HG03196 (cell line): ENCODE measurements at regions not wholly inside any gene's neighbourhood (a gene's known extent, or its start where the extent isn't known, plus 50 kb on each side); places are given as distances from the start of the nearest gene placed in this dataset.
"Not testable (repeated sequence)": the region's sequence is repeated elsewhere in the genome, so short reads cannot be mapped to it uniquely, and the experiment has no call there.

Experiments
- ATAC-seq: cut with Tn5 transposase; IDR thresholded peaks from one replicate; pipeline ENCODE4 v1.9.1; 2021; ENCODE audit not compliant: unreplicated experiment

DNA sequence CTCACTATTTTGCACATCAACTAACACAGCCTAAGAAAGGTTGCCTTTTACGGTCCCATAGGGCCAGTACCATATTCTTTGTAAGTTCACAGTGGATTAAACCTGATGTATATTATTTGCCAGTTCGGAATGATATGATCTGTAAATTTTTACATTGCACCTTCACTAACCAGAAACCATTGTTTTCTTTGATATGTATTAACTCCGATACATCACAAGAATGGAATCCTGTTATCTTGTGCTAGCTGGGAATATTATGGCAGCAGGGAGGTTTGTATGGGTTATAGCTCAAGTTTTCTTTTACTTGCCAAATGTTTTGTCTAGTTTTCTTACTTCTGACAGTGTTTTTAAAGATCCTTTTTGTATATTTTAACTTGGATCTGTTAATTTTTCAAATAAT, 51.4 kb upstream of the S1PR1 start:
- ATAC-seq = no peak

DNA sequence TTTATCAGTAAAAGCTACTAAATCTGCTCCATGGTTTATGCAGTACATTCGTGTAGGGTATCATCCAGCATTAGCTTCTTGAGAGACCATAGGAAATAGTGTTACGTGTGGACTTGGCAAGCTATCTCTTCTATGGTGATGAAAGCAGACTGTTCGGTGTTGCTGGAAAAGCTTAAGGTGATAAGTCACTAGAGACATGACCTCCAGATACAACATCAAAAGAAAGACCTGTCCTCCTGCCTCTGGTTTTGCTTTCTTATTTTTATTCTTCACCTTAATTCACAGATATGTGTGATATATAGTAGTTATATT, 53.5 kb upstream of the S1PR1 start:
- ATAC-seq = no peak

DNA sequence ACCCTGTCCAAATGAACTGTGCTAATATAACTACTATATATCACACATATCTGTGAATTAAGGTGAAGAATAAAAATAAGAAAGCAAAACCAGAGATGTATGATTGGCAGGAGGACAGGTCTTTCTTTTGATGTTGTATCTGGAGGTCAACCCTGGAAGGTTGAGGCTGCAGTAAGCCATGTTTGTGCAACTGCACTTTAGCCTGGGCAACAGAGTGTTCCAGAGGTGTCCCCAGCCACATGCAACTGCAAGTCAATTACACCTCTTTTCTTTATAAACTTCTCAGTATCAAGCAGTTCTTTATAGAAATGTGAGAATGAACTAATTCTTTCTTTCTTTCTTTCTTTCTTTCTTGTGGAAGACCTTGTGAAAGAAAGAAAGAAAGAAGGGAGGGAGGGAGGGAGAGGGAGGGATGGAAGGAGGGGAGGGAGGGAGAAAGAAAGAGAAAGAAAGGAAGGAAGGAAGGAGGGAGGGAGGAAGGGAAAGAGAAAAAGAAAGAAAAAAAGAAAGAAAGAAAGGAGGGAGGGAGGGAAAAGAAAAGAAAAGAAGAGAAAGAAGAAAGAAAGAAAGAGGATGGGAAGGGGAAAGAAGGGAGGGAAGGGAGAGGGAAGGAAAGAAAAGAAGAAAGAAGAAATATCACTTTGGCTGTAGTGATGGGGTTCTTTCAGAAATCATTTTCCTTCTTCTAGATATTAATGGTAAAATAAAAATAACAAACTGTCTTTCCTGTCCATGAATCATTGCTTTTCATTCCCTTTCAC, 54.0 kb upstream of the S1PR1 start:
- no peak for ATAC-seq

DNA sequence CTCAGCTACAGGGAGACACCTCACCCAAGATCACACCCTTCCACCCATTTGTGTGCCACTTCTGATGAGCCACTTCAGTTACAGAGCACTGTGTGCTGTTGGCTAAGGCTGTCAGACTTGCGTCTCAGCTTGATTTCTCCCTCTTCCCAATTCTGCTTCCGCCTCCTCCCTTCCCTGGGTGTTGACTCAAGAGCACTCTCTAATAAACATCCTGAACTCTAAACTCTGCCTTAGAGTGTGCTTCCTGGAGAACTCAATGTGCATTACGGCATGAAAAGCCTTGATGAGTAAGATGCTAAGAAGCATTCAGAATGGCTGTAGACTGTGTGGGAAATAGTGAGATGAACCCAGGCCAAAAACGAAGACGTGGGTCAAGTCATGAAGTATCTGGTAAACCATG, 54.9 kb upstream of the S1PR1 start:
- ATAC-seq = no peak

DNA sequence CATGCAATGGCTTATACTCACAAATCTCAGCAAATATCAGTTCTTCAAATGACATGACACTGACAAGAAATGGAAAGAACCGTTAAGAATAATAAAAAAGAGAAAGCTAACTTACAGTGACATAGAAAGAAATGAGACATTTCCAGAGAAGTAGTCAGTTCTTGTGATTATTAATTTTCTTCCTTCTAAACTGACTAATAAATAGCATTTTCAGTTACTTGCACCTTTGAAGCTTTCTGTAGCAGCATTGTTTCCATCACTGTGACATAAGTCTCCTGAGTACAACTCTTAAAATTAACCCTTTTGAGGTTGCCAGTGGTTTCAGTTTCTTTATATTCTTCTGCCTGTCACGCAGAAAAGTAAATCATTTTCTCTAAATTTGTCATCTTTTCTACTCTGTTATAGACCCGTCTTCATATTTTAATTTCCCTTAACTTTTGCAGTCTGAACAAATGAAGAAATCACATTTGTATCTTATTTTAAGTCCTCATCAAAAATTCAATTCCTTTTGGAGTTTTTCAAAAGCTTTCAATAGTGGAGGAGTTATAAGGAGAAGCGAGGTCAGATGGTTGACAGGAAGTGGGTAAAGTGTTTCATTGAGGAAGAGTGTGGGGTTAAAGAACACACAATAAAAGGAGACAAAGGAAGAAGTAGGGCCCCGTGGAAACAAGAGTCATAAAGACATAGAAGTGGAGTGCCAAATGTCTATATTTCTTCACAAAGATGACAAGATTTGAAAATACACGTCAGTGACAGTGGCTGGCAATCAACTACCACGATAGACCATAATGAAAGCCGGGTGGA, 57.9 kb upstream of the S1PR1 start:
- ATAC-seq = peak; percentile 87

DNA sequence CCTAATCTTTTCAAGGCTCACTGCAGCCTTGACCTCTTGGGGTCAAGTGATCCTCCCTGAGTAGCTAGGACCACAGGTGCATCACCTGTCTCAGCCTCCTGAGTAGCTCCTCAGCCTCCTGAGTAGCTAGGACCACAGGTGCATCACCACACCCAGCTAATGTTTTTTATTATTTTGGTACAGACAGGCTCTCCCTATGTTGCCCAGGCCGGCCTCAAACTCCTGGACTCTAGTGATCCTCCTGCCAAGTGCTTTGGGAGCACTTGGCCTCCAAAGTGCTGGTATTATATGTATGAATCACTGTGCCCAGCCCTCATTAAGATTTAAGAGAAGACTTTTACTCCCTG, 58.5 kb upstream of the S1PR1 start:
- no peak for ATAC-seq

DNA sequence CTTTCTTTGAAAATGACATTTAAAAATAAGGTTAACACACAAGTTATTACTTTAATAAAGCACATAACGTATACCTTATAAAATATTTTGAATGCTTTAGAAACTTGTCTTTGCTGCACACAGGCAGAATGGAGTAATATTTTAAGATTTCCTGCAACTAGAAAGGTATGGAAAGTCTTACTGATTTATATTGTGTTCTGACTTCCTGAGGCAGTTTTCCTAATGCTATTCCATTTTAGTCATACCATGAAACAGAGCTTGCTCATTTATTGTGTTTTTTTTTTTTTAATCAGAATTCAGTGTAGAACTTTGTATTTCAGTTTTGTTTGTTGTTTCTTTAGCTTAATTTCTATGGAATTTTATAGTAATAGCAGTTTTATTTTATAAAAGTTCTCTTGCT, 60.9 kb upstream of the S1PR1 start:
- ATAC-seq = no peak

DNA sequence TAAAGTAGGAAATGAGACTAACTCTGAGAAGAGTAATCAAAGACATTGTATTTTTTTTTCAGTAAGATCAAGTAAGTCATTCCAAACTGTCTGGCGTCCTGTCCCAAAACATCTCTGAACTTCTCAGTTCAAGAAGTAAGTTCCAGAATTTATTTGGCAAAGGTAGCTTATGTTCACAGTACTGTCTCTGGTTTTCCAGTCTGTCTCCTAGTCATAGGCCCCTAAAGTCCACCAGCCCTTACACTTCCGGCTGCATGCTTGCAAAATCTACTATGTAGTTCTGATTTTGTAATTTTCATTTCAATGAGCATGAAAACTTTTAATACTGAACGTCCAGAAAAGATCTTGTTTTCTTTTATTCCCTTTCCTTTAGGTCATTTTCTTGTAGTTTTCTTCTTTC, 61.4 kb upstream of the S1PR1 start:
- ATAC-seq = no peak

DNA sequence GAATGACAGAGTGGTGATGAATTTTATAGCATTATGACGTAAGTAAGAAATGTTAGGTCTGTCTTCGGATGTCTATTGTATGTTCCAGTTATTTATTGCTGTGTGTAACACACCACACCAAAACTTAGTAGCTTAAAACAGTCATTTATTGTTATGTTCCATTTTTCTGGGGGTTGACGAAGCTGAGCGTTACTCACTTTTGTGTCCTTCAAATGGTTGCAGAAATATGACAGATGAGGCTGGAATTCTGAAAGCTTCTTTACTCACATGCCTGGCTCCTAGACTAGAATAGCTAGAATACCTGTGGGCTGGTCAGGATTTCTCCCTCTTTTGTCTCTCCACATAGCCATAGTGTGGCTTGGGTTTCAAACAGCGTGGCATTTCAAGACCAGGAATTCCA, 62.1 kb upstream of the S1PR1 start:
- ATAC-seq = no peak

DNA sequence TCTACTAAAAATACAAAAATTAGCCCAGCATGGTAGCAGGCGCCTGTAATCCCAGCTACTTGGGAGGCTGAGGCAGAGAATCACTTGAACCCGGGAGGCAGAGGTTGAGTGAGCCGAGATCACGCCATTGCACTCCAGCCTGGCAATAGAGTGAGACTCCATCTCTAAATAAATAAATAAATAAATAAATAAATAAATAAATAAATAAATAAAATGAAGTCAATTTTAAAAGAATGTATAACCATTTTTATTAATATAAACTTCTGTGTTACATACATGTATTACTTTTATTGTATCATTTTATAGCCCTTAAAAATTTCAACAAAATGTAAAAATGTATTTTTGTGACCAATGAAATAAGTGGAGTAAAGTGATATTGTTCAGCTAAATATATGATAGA, 62.5 kb upstream of the S1PR1 start:
- ATAC-seq = not testable (repeated sequence)

DNA sequence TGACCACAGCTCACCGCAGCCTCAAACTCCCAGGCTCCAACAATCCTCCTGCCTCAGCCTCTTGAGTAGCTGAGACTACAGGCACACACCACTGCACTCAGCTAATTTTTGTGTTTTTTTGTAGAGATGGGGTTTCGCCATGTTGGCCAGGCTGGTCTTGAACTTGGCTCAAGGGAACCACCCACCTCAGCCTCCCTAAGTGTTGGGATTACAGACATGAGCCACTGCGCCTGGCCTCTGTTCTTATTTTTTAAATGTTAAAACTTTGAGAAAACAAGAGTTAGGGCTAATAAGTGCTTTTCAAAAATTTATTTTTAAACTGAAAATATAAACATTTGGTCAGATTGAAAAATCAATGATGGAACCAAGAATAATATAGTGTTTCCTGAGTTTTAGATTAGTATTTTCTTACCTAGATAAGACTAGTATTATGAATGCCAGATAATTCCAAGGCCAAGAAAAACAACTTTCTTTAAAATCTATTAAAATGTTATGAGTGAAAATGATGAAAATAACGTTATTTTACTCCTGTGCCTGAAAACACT, 66.2 kb upstream of the S1PR1 start:
- no peak for ATAC-seq

DNA sequence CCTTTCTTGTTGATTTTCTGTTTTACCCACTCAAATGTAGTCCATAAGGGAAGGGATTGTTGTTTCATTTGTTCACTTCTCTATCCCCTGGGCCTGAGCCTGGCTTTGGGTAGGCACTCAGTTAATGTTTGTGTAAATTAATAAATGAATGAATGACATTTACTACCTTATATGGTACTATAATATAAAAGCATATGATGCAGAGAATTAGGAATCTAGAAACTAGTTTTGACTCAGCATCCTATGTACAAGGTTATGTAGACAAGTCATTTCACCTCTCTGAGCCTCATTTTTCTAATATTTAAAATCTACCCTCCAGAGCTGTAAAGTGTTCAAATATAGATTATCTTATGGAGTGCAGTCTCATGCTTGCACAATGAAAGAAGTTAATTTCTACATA, 68.9 kb upstream of the S1PR1 start:
- ATAC-seq = no peak

DNA sequence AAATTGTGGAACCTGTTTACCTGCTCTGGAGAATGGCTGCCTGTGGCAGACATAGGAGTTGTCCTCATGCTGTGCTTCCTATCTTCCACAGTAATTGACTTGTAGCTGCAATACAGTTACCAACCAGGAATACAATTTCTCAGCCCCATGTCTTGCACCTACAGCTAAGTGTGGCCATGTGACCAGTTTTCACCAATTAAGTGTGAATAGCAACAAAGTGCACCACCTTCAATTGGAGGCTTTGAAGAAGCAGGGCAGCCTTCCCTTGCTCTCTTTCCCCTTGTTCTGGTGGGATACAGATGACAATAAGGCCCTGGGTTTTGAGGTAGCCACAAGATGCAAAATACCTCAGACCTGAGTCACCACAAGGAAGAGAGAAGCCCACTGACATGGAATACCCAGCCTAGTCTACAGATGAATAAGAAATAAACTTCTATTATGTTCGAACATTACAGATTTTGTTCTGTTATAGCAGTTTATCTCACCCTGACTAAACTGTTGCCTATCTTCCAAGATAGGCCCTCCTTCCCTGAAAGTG, 70.2 kb upstream of the S1PR1 start:
- no peak for ATAC-seq

DNA sequence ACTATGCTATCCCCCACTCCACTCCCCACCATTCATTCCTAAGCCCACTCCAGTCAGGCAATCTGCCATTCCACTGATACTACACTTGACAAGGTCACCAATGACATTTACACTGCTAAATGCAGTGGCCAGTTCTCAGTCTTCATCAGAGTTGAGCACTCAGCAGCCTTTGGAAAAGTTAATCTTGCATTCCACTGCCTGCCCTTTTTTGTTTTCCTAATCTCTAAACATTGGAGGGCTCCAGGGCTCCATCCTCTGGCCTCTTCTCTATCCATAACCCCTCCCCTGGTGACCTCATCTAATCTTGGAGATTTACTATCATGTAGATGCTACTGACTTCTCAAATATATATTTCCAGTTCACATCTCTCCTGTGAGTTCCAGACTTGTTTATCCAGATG, 70.9 kb upstream of the S1PR1 start:
- ATAC-seq = no peak

DNA sequence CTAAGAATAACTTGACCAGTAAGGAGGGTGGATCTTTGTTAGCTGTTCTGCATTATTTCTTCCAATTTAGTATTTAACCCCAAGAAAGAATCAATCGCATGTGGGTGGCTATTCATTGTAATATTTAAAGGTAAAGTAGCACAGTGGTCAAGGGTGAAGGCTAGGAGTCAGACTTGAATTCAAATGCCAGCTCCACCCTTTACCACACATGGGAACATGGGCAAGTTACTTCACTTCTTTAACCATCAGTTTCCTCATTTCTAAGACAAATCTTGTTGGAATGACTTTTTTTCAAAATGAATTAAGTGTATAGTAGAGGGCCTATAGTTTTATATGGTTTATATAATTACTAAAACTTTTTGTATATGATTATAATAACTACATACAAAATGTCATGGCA, 71.3 kb upstream of the S1PR1 start:
- no peak for ATAC-seq

DNA sequence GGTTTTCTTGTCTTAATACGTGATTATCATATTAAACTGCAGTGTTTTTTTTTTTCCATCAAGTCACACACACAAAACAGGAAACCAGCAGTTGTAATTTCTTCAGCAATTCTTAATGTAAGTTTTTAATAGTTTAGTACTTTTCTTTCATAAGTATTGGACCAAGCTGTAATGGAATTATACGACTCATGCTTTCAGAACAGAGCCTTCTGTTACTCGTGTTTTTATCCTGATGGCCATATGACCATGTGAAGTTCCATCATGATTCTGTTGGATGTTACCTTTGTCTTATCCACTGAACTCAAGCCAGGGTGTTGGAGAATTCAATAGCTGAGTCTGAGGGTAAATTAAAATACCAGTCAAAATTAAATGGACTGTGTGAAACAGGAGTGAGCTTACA, 72.0 kb upstream of the S1PR1 start:
- ATAC-seq = no peak

DNA sequence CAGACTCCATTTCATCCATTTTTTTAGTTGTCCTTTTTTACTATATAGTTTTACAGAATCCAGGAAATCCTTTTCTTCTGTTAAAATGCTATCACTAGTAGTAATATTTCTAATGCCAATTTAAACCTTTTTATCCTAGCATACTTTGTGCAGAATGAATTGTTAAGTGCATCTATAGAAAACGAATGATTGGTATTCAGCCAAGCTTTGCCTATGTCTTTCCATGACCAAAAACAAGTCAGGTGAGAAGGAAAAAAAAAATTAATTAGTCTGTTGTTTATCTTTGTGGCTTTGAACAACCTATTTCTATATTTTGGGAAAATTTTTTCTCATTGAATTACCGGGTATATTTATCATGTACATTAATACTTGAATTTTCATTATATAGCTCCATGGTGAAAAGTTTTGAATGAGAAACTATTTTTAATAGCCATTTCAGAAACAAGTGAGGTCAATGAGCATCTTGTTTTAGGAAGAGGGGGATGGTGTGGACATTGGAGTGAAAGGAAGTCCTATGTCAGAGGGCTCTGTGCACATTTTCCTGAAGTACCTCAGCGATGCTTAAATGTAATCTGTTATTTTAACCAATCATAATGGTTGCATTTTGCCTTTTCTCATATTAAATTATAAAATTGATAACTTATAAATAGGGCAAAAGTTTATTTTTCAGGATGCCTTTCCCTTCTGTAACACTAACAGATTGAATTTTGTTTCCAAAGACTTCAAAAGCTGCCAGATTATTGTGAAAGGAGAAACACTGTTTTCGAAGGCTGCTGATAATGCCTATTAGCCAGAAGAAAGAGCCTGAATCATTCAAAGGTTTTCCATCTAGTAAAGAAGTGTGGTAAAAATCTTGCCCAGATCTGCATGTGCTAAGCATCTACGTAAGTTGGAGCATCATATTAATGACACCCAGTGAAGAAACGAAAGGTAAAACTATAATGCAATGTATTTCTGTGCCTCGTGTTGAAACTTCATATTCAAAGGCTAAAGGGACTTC, 73.8 kb upstream of the S1PR1 start:
- no peak for ATAC-seq

DNA sequence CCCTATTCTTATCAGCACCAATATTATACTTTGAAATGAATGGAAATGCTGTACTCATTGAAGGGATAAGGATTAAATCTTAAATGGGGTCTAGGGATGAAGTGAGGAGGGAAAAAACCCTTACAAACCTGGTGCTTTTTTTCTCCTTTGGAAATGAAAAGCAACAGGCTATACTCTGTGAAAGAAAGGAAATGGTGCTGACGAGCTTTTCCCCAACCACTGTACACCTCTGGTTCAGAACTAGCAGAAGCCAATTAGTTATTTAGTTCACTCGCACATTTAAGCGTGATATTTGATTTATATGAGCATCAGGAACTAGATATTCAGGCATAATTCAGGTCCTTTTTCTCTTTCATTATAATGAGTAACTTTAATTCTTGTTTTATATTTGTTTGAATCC, 74.5 kb upstream of the S1PR1 start:
- ATAC-seq = no peak

DNA sequence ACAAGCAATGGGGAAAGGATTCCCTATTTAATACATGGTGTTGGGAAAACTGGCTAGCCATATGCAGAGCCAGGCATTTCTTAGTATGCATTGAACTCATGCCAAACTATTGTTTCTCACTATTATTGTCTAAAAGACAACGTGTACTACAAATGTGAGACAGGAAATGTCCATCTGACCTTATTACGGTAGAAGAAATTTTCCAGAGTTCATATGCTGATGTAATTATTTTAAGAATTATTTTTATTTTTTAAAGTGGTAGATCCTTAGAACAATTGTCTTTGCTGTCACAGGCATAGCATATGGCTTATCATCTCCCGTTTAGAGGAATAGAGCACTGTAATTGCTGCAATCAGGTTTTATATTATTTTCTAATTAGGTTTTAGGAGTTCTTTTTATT, 75.2 kb upstream of the S1PR1 start:
- no peak for ATAC-seq

DNA sequence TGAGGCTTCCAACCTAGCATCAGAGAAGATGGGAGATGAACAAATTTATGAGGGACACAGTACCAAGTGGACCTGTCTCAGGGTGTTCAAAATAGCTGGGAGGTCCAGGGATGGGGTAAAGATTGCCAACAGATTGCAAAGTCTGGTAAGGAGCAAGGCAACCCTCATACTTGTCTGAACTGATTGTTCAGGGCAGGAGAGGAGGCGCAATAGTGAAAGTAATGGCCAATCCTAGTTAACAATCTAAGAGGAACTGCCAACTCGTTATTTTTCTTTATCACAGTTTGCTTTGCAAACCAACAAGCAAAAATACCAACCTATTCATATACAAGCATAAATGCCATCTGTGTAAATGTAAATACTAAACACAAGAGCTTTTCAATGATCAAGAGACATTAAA, 78.4 kb upstream of the S1PR1 start:
- ATAC-seq = no peak

DNA sequence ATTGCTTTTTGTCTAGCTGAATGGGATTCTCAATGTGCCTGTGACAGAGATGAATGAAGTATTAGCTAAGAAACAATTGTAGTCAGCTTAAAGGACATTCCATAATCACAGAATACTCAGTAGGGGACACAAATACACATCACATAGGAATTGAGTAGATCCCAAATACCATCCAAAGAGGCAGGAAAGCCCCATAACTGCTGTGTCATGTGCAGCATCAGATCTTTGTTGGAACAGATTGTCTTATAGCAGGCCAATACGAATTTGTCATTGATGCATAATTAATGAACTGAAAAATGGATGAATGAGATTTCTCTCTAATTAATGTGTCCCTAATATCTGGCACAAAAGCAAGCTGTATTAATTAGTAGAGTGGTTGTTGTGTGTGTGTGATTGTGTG, 82.3 kb upstream of the S1PR1 start:
- no peak for ATAC-seq
